ENCODE measurements at regions not wholly inside any gene's neighbourhood (a gene's known extent, or its start where the extent isn't known, plus 50 kb on each side); places are given as distances from the start of the nearest gene placed in this dataset.
"Not testable (repeated sequence)": the region's sequence is repeated elsewhere in the genome, so short reads cannot be mapped to it uniquely, and the experiment has no call there.

DNA sequence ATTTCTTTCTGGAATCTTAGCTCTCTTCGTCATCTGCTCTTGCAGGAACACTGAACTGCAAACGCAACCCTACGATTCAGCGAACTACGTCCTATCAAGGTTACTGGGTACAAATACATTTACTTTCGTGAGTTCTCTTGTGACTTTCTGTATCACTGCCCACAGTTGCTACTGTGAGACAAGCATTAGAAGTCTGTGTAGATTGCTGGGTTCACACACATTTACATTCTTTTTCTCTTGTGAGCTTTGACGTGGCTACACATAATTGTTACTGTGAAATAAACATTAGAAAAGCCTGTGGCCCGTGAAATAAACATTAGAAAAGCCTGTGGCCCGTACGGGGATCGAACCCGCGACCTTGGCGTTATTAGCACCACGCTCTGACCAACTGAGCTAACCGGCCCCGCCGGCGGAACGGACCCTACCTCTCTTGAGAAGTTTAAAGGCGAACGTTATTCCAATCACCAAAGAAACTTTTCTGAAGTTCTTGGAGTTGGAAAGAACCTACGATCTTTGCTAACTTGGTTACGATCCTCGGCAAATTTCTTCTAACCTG is 61.2 kb upstream of the ZNF322 start:
- intact Hi-C loops (cut with DNase I; ENCODE audit: low total_unique reads); H3K36me3 ChIP-seq; H3K27ac ChIP-seq; H3K9me3 ChIP-seq; DNase-seq; H3K4me3 ChIP-seq; H3K4me1 ChIP-seq; H3K27me3 ChIP-seq: not testable (repeated sequence)

DNA sequence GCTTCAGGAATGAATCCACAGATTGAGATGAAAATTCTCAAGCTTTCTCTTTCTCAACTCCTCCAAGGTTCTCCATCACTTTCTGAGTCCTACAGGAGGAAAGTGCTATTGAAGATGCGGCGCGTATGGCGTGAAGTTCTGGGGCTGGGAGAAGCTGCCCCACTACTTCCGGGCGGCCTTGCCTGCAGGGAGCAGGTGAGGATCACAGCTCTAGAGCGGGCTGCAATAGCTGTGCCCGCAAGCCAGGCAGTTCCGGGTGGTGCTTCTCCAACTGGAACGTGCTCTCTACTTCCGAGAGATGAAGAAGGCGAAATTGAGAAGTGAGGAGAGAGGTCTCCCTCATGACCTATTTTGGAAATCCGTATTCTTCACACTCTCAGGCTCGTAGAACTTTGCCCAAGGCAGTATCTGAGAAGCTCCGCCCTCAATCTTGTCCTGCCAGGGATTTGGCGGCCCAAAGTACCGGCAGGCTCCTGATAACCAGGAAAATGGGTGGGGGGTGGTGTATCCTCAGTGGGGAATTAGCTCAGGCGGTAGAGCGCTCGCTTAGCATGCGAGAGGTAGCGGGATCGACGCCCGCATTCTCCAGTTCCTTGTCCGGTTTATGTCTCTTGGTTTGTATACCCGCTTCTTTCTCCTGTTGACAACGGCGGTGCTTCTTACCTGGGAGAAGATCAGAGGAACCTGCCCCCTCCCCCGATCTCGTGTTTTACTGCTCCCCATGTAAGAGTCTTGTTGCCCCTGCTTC is 70.6 kb upstream of the ZNF322 start:
- H3K27ac ChIP-seq: not testable (repeated sequence)

DNA sequence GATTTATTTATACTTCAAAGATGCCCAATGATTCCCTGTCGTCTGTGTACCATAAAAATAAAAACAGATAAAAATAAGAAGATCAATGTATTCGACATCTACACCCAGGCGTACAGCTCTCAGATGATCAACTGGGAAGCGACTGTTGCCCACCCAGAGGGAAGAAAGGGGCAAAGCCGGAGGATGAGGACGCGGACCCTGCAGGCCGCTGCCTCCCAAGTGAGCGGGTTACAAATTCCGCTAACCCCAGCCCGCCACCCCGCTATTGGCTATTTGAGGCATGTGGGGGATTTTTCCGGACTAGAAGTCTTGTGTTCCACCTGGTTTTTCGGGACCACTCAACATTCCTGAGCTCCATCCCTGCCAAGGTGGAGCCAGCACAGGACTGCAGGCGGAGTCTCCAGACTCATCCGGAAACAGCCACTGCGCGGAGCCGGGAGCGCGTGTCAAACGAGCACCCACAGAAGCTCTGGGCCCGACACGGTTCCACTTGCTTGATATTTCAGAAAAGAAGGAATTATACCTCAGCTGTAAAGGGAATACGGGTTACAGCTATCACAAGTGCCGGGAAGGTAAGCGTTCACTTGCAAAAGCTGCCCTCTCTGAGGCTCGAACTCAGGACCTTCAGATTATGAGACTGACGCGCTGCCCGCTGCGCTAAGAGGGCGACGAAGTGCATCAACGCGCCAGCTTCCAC is 75.4 kb upstream of the ZNF322 start:
- DNase-seq; H3K27ac ChIP-seq; intact Hi-C loops (cut with DNase I; ENCODE audit: low total_unique reads); H3K4me1 ChIP-seq; H3K4me3 ChIP-seq; H3K36me3 ChIP-seq; H3K27me3 ChIP-seq; H3K9me3 ChIP-seq: not testable (repeated sequence)

More for the DNA sequence above, 70.6 kb upstream of the ZNF322 start:
- DNase-seq; H3K9me3 ChIP-seq; H3K36me3 ChIP-seq; H3K4me1 ChIP-seq; intact Hi-C loops (cut with DNase I; ENCODE audit: low total_unique reads); H3K4me3 ChIP-seq; H3K27me3 ChIP-seq: not testable (repeated sequence)

DNA sequence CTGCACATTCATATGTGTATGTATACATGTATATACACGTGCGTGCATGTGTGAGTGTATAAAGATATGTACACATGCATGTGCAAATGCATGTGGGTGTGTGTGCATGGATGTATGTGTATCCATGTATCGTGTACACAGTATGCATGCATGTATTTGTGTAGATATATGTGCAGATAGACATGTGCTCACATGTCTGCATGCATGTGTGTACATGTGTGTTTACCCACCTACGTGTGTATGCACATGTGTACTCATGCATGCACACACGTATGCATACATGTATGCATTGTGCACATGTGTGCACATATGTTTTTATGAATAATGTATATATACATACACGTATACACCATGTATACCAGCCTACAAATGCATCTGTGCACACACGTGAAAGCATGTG is 80.3 kb upstream of the ZNF322 start:
- no peaks in the 10 kb centered on the region for H3K9me3 ChIP-seq
- no peak for DNase-seq
- H3K36me3 ChIP-seq: no peaks in the 10 kb centered on the region
- no peak overlapping the region for H3K27ac ChIP-seq
- H3K4me3 ChIP-seq: no peak overlapping the region
- no peak for TF ChIP-seq POLR2A (IDR thresholded peaks at IDR 0.05)
- TF ChIP-seq, protein P1, sequence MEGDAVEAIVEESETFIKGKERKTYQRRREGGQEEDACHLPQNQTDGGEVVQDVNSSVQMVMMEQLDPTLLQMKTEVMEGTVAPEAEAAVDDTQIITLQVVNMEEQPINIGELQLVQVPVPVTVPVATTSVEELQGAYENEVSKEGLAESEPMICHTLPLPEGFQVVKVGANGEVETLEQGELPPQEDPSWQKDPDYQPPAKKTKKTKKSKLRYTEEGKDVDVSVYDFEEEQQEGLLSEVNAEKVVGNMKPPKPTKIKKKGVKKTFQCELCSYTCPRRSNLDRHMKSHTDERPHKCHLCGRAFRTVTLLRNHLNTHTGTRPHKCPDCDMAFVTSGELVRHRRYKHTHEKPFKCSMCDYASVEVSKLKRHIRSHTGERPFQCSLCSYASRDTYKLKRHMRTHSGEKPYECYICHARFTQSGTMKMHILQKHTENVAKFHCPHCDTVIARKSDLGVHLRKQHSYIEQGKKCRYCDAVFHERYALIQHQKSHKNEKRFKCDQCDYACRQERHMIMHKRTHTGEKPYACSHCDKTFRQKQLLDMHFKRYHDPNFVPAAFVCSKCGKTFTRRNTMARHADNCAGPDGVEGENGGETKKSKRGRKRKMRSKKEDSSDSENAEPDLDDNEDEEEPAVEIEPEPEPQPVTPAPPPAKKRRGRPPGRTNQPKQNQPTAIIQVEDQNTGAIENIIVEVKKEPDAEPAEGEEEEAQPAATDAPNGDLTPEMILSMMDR (IDR thresholded peaks at IDR 0.05): no peak
- H3K27me3 ChIP-seq: peaks cover 0 to 8% of the 10 kb centered on the region in 2 donors
- intact Hi-C loops (cut with DNase I; ENCODE audit: low total_unique reads): no loop called here
- no peaks in the 10 kb centered on the region for H3K4me1 ChIP-seq

DNA sequence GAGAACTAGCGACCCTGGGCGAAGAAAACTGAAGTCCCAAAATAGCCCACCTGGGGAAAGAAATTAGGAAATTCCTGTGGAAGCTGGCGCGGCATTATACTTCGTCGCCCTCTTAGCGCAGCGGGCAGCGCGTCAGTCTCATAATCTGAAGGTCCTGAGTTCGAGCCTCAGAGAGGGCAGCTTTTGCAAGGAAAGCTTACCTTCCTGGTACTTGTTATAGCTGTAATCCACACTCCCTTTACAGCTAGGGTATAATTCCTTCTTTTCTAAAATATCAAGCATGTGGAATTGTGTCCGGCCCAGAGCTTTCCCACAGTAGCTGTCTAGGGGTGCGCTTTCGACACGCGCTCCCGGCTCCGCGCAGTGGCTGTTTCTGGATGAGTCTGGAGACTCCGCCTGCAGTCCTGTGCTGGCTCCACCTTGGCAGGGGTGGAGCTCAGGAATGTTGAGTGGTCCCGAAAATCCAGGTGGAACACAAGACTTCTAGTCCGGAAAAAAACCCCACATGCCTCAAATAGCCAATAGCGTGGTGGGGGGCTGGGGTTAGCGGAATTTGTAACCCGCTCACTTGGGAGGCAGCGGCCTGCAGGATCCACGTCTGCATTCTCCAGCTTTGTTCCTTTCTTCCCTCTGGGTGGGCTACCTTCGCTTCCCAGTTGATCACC is 83.7 kb upstream of the ZNF322 start:
- DNase-seq: no peak
- Histone ChIP-seq H3K27me3 (peaks cover 0 to 8% of the 10 kb centered on the region in 2 donors), H3K9me3 (no peaks in the 10 kb centered on the region)

DNA sequence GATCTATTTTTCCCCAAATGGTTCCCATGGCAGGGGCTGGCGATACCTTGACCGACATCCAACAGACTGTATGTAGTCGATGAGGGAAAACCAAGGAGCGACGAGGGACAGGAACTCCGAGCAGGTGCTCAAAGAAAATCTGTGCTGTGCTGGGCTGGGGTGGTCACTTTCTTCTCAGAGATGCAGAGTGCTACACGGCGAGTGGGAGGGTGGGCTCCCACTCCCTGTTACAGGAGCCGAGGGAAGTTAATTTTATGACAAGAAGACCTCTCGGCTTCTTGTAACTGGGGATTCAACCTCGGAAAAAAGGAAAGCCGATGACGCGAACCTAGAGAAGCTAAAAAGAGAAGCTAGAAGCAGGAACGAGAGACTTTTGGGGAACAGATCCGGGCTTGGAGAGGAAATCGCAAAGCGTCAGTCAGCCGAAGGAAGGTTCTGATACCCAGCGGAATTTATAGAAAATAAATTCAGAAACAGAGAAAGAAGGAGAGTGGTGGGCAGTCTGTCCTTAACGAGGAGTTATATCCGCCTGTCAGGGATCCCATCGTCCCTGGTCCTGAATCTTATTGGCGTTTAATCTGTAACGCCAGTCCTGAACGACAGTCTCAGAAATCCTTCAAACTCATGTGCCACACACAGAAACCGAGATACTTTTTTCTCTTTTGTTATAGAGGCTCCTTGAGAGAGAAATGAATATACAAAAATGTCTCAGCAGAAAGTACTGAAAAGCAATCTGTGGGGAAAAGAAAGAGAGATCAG is 84.6 kb upstream of the ZNF322 start:
- no peak overlapping the region for H3K27ac ChIP-seq
- intact Hi-C loops (cut with DNase I; ENCODE audit: low total_unique reads): no loop called here
- H3K4me3 ChIP-seq: no peak overlapping the region
- no peak for TF ChIP-seq POLR2A (IDR thresholded peaks at IDR 0.05)
- TF ChIP-seq, protein P1 (IDR thresholded peaks at IDR 0.05): no peak
- H3K27me3 ChIP-seq: peaks cover 0 to 8% of the 10 kb centered on the region in 2 donors
- no peaks in the 10 kb centered on the region for H3K9me3 ChIP-seq
- no peaks in the 10 kb centered on the region for H3K36me3 ChIP-seq
- no peak for DNase-seq
- H3K4me1 ChIP-seq: no peaks in the 10 kb centered on the region

More for the DNA sequence above, 83.7 kb upstream of the ZNF322 start:
- intact Hi-C loops (cut with DNase I; ENCODE audit: low total_unique reads): no loop called here
- no peak for TF ChIP-seq POLR2A (IDR thresholded peaks at IDR 0.05)
- TF ChIP-seq, protein P1 (IDR thresholded peaks at IDR 0.05): no peak
- Histone ChIP-seq H3K27ac (no peak overlapping the region), H3K36me3 (no peaks in the 10 kb centered on the region), H3K4me1 (no peaks in the 10 kb centered on the region), H3K4me3 (no peak overlapping the region)

DNA sequence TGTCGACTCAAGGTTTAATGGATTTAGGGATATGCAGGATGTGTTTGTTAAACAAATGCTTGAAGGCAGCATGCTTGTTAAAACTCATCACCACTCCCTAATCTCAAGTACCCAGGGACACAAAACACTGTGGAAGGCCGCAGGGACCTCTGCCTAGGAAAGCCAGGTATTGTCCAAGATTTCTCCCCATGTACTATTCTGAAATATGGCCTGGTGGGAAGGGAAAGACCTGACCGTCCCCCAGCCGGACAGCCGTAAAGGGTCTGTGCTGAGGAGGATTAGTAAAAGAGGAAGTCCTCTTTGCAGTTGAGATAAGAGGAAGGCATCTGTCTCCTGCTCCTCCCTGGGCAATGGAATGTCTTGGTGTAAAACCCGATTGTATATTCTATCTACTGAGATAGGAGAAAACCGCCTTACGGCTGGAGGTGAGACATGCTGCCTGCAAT is 85.3 kb upstream of the ZNF322 start:
- DNase-seq; intact Hi-C loops (cut with DNase I; ENCODE audit: low total_unique reads); H3K4me1 ChIP-seq; H3K4me3 ChIP-seq; H3K36me3 ChIP-seq; H3K27ac ChIP-seq; H3K9me3 ChIP-seq; H3K27me3 ChIP-seq: not testable (repeated sequence)

DNA sequence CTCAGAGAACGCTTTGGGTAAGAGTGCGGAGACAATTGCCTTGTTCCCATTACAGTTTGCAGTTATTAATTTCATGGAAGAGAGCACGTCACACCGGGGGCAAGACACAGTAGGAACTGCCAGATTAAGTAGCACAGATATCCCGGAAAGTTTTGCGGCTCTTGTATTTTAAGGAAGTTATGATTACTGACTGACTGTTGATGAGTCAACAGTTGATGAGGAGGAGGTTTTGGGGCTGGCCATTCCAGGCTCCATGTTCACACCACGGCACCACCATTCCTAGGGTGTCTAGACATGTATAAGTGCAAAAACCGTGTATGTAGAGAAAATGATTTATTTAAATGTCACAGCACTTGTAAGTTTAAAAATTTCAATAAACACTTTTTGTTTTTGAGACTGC is 86.4 kb upstream of the ZNF322 start:
- DNase-seq; H3K27ac ChIP-seq; intact Hi-C loops (cut with DNase I; ENCODE audit: low total_unique reads); H3K4me3 ChIP-seq; H3K27me3 ChIP-seq; H3K36me3 ChIP-seq; H3K9me3 ChIP-seq; H3K4me1 ChIP-seq: not testable (repeated sequence)

DNA sequence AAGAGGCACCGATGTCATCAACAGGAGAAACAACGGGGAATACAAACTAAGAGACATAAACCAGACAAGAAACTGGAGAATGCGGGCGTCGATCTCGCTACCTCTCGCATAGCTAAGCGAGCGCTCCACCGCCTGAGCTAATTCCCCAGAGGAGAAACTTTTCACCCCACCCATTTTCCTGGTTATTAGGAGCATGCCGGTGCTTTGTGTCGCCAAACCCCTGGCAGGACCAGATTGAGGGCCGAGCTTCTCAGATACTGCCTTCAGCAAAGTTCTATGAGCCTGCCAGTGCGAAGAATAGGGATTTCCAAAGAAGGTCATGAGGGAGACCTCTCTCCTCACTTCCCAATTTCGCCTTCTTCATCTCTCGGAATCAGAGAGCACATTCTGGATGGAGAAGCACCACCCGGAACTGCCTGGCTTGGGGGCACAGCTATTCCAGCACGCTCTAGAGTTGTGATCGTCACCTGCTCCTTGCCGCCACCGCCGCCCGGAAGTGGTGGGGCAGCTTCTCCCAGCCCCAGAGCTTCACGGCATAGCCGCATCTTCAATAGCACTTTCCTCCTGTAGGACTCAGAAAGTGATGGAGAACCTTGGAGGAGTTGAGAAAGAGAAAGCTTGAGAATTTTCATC is 89.7 kb upstream of the ZNF322 start:
- H3K36me3 ChIP-seq; H3K27ac ChIP-seq; H3K4me1 ChIP-seq; H3K27me3 ChIP-seq; H3K4me3 ChIP-seq; intact Hi-C loops (cut with DNase I; ENCODE audit: low total_unique reads); H3K9me3 ChIP-seq; DNase-seq: not testable (repeated sequence)

All from uterus (tissue), 3 donors.